ENCODE measurements at regions not wholly inside any gene's neighbourhood (a gene's known extent, or its start where the extent isn't known, plus 50 kb on each side); places are given as distances from the start of the nearest gene placed in this dataset.
"Not testable (repeated sequence)": the region's sequence is repeated elsewhere in the genome, so short reads cannot be mapped to it uniquely, and the experiment has no call there.

DNA sequence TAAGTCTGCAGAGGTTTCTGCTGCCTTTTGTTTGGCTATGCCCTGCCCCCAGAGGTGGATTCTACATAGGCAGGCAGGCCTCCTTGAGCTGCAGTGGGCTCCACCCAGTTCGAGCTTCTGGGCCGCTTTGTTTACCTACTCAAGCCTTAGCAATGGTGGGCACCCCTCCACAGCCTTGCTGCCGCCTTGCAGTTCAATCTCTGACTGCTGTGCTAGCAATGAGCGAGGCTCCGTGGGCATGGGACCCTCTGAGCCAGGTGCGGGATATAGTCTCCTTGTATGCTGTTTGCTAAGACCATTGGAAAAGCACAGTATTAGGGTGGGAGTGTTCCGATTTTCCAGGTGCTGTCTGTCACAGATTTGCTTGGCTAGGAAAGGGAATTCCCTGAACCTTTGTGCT is 102.7 kb downstream of the TFAP2B start:
- 25% methylated on average over 4 of the region's 7 CpGs for WGBS (ENCODE audit: low lambda C conversion rate)
- CTCF ChIA-PET (ENCODE audit: low intra/inter-chr PET ratio, low total read pairs); BruUV-seq (replicated peaks); H3K4me1 ChIP-seq (ENCODE audit: insufficient read depth, low read length); H3K4me2 ChIP-seq (ENCODE audit: low read depth, low read length); H3K9ac ChIP-seq (ENCODE audit: insufficient read depth, low read depth, low read length); H3K27me3 ChIP-seq (ENCODE audit: control insufficient read depth in 1 of 2, insufficient read depth in 2 of 2, low read length in 2 of 2); POLR2A ChIA-PET; H4K20me1 ChIP-seq (ENCODE audit: insufficient read depth, low read length); H2AFZ ChIP-seq (ENCODE audit: low read length); H3K36me3 ChIP-seq (replicated peaks in 1 of 2; ENCODE audit: control insufficient read depth in 1 of 2, insufficient read depth in 2 of 2, low read length in 2 of 2); ATAC-seq; in situ Hi-C loops (cut with HindIII; ENCODE audit: extremely low pct_ligation_motif_present, low pct_unique_long_range_greater_than_20kb); H3K79me2 ChIP-seq (ENCODE audit: insufficient read depth, low read length); intact Hi-C loops (cut with micrococcal nuclease; ENCODE audit: unreplicated experiment); DNase-seq (ENCODE audit: low spot score); H3K27ac ChIP-seq (ENCODE audit: extremely low read length, insufficient read depth, low read length); FAIRE-seq; H3K4me3 ChIP-seq (replicated peaks in 1 of 3; ENCODE audit: insufficient read depth in 1 of 3, low read depth in 2 of 3, low read length in 3 of 3): not testable (repeated sequence)
- peaks cover 29% of the 10 kb centered on the region for H3K9me3 ChIP-seq (ENCODE audit: low read length)

DNA sequence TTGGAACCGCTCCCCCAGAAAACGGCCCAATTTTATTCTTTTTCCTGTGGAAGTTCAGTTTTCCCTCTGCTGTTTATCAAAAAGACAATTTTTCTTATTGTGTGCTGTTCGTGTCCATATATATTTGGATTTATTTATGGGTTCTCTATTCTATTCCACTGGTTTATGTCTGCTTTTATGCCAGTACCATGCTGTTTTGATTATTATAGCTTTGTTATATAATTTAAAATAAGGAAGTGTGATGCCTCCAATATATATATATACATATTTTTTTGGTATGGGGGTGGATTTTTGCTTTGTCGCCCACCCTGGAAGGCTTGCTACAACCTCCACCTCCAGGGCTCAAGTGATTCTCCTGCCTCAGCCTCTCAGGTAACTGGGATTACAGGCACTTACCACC is 103.3 kb downstream of the TFAP2B start:
- in situ Hi-C loops (cut with HindIII; ENCODE audit: extremely low pct_ligation_motif_present, low pct_unique_long_range_greater_than_20kb), result no loop called here
- intact Hi-C loops (cut with micrococcal nuclease; ENCODE audit: unreplicated experiment), result no loop called here

More for the DNA sequence above, 103.3 kb downstream of the TFAP2B start:
- TF ChIP-seq, protein P1, sequence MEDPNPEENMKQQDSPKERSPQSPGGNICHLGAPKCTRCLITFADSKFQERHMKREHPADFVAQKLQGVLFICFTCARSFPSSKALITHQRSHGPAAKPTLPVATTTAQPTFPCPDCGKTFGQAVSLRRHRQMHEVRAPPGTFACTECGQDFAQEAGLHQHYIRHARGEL (CRISPR knock-in tag; IDR thresholded peaks at IDR 0.05), result no peak
- TF ChIP-seq, protein P2, sequence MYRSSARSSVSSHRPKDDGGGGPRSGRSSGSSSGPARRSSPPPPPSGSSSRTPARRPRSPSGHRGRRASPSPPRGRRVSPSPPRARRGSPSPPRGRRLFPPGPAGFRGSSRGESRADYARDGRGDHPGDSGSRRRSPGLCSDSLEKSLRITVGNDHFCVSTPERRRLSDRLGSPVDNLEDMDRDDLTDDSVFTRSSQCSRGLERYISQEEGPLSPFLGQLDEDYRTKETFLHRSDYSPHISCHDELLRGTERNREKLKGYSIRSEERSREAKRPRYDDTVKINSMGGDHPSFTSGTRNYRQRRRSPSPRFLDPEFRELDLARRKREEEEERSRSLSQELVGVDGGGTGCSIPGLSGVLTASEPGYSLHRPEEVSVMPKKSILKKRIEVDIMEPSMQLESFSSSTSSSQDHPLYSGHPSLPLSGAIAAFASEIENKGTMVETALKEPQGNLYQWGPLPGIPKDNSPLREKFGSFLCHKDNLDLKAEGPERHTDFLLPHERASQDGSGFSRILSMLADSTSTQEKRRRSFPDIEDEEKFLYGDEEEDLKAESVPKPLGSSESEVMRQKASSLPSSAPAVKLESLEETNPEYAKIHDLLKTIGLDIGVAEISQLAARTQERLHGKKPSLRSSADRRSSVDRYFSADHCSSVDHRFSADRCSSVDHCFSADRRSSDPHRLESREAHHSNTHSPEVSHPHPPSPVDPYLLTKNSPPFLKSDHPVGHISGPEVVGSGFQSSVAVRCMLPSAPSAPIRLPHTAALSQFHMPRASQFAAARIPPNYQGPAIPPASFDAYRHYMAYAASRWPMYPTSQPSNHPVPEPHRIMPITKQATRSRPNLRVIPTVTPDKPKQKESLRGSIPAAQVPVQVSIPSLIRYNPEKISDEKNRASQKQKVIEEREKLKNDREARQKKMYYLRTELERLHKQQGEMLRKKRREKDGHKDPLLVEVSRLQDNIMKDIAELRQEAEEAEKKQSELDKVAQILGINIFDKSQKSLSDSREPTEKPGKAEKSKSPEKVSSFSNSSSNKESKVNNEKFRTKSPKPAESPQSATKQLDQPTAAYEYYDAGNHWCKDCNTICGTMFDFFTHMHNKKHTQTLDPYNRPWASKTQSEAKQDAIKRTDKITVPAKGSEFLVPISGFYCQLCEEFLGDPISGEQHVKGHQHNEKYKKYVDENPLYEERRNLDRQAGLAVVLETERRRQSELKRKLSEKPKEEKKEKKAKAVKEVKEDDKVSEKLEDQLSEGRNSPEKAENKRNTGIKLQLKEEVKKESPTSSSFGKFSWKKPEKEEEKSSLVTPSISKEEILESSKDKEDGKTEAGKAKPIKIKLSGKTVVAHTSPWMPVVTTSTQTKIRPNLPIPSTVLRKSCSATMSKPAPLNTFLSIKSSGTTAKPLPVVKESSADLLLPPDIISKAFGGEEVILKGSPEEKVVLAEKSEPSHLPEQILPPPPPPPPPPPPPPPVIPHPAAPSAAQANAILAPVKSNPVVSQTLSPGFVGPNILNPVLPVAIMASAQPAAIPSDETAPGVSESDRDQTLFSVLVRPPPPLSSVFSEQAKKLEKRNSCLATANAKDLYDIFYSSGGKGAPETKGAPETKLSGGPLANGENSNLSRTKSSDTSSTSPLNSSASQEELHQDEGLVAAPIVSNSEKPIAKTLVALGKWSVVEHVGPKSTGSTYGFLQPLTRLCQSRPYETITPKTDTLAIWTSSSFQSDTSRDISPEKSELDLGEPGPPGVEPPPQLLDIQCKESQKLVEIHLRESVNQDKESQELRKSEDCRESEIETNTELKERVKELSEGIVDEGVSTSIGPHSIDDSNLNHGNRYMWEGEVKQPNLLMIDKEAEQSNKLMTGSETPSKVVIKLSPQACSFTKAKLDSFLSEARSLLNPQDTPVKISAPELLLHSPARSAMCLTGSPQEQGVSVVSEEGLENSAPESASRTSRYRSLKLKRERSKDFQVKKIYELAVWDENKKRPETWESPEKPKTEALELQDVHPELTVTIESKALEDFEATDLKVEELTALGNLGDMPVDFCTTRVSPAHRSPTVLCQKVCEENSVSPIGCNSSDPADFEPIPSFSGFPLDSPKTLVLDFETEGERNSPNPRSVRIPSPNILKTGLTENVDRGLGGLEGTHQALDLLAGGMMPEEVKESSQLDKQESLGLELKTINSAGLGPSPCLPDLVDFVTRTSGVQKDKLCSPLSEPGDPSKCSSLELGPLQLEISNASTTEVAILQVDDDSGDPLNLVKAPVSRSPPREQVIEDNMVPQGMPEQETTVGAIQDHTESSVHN (CRISPR knock-in tag; IDR thresholded peaks at IDR 0.05), result no peak
- TF ChIP-seq ZNF292 (CRISPR knock-in tag; IDR thresholded peaks at IDR 0.05; ENCODE audit: borderline replicate concordance, low read depth) (no peak), U2AF1 (optimal IDR thresholded peaks at IDR 0.05; ENCODE audit: low read depth, low read length) (no peak), ZNF83 (CRISPR knock-in tag; IDR thresholded peaks at IDR 0.05; ENCODE audit: borderline replicate concordance) (no peak), ZNF674 (CRISPR knock-in tag; IDR thresholded peaks at IDR 0.05; ENCODE audit: low read depth) (no peak), HHEX (CRISPR knock-in tag; IDR thresholded peaks at IDR 0.05) (no peak), KLF16 (CRISPR knock-in tag; IDR thresholded peaks at IDR 0.05) (no peak)
- TF ChIP-seq, protein P3, sequence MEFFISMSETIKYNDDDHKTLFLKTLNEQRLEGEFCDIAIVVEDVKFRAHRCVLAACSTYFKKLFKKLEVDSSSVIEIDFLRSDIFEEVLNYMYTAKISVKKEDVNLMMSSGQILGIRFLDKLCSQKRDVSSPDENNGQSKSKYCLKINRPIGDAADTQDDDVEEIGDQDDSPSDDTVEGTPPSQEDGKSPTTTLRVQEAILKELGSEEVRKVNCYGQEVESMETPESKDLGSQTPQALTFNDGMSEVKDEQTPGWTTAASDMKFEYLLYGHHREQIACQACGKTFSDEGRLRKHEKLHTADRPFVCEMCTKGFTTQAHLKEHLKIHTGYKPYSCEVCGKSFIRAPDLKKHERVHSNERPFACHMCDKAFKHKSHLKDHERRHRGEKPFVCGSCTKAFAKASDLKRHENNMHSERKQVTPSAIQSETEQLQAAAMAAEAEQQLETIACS (CRISPR knock-in tag; IDR thresholded peaks at IDR 0.05), result no peak
- ChIA-PET POLR2A (no interaction called here), CTCF (ENCODE audit: low intra/inter-chr PET ratio, low total read pairs) (no interaction called here)
- no peak overlapping the region for H3K27ac ChIP-seq (ENCODE audit: extremely low read length, insufficient read depth, low read length)
- no peaks in the 10 kb centered on the region for H3K4me1 ChIP-seq (ENCODE audit: insufficient read depth, low read length)
- no peaks in the 10 kb centered on the region for H4K20me1 ChIP-seq (ENCODE audit: insufficient read depth, low read length)
- peaks cover 29% of the 10 kb centered on the region for H3K9me3 ChIP-seq (ENCODE audit: low read length)
- no TSS peak for BruUV-seq (replicated peaks)
- no peaks in the 10 kb centered on the region; a peak in 1 of 5 replicates for H3K27me3 ChIP-seq (ENCODE audit: control insufficient read depth in 1 of 2, insufficient read depth in 2 of 2, low read length in 2 of 2)
- DNase-seq (ENCODE audit: low spot score) (no peak), FAIRE-seq (no peak), ATAC-seq (no peak)
- H3K36me3 ChIP-seq (replicated peaks in 1 of 2; ENCODE audit: control insufficient read depth in 1 of 2, insufficient read depth in 2 of 2, low read length in 2 of 2), result no peaks in the 10 kb centered on the region
- H3K4me2 ChIP-seq (ENCODE audit: low read depth, low read length), result no peak overlapping the region
- WGBS (ENCODE audit: low lambda C conversion rate), result 42% methylated on average over 4 of the region's 4 CpGs
- no peak overlapping the region for H2AFZ ChIP-seq (ENCODE audit: low read length)
- H3K4me3 ChIP-seq (replicated peaks in 1 of 3; ENCODE audit: insufficient read depth in 1 of 3, low read depth in 2 of 3, low read length in 3 of 3), result no peak overlapping the region
- H3K9ac ChIP-seq (ENCODE audit: insufficient read depth, low read depth, low read length), result no peak overlapping the region
- H3K79me2 ChIP-seq (ENCODE audit: insufficient read depth, low read length), result no peaks in the 10 kb centered on the region
